Left ventricle myocardium inferior (tissue), 1 donor: ENCODE measurements at regions not wholly inside any gene's neighbourhood (a gene's known extent, or its start where the extent isn't known, plus 50 kb on each side); places are given as distances from the start of the nearest gene placed in this dataset.

Experiments used
- DNase-seq: peaks from one replicate; pipeline ENCODE4 v3.0.0-alpha.2; 2020
- H3K27ac ChIP-seq: fragments of 200-600 bp; replicated peaks from 2 replicates; pipeline ENCODE4 v1.8.0; 2021
- H3K27me3 ChIP-seq: fragments of 200-600 bp; 2 replicates; pipeline ENCODE4 v1.8.0; 2021; ENCODE audit warnings: low read depth
- H3K36me3 ChIP-seq: fragments of 200-600 bp; 2 replicates; pipeline ENCODE4 v1.8.0; 2021
- H3K4me1 ChIP-seq: fragments of 200-600 bp; 2 replicates; pipeline ENCODE4 v1.8.0; 2021
- H3K4me3 ChIP-seq: fragments of 200-600 bp; 2 replicates; pipeline ENCODE4 v1.8.0; 2021; ENCODE audit warnings: mild to moderate bottlenecking, moderate library complexity
- H3K9me3 ChIP-seq: fragments of 200-600 bp; replicated peaks from 2 replicates; pipeline ENCODE4 v1.8.0; 2021
- intact Hi-C: fragments of 100-400 bp; cut with micrococcal nuclease; formaldehyde crosslinking; loops from one replicate; pipeline ENCODE4 v1.11.0; 2022
- TF ChIP-seq, protein P1 (sequence below): fragments of 200-600 bp; IDR thresholded peaks from 2 replicates; pipeline ENCODE4 v1.8.0; 2021; ENCODE audit warnings: antibody characterized with exemption, mild to moderate bottlenecking, borderline replicate concordance
- donor health status: DM: no; HTN: yes; CAD: no; lungs with severe emphysema.

DNA sequence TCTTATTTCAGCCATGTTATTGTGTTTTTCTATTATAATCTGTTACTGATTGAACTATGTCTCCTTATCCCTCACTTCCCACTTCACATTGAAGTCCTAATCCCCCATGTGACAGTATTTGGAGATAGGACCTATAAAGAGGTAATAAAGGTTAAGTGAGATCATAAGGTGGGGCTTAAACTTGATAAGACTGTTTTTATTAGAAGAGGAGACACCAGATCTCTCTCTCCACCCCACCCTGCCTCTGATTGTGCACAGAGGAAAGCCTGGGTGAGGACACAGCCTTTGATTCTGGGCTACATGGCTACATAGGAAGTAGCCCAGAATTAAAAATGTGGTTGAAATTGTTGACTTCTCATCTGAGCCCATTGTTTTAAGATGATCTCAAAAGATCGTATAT, 414.7 kb downstream of the SLC16A7 start:
- intact Hi-C loops = no loop called here
- Histone ChIP-seq H3K4me3 (no peak overlapping the region), H3K27ac (no peak overlapping the region), H3K9me3 (no peaks in the 10 kb centered on the region), H3K4me1 (no peaks in the 10 kb centered on the region), H3K27me3 (no peaks in the 10 kb centered on the region), H3K36me3 (no peaks in the 10 kb centered on the region)
- TF ChIP-seq, protein P1, sequence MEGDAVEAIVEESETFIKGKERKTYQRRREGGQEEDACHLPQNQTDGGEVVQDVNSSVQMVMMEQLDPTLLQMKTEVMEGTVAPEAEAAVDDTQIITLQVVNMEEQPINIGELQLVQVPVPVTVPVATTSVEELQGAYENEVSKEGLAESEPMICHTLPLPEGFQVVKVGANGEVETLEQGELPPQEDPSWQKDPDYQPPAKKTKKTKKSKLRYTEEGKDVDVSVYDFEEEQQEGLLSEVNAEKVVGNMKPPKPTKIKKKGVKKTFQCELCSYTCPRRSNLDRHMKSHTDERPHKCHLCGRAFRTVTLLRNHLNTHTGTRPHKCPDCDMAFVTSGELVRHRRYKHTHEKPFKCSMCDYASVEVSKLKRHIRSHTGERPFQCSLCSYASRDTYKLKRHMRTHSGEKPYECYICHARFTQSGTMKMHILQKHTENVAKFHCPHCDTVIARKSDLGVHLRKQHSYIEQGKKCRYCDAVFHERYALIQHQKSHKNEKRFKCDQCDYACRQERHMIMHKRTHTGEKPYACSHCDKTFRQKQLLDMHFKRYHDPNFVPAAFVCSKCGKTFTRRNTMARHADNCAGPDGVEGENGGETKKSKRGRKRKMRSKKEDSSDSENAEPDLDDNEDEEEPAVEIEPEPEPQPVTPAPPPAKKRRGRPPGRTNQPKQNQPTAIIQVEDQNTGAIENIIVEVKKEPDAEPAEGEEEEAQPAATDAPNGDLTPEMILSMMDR = no peak
- no peak for DNase-seq

DNA sequence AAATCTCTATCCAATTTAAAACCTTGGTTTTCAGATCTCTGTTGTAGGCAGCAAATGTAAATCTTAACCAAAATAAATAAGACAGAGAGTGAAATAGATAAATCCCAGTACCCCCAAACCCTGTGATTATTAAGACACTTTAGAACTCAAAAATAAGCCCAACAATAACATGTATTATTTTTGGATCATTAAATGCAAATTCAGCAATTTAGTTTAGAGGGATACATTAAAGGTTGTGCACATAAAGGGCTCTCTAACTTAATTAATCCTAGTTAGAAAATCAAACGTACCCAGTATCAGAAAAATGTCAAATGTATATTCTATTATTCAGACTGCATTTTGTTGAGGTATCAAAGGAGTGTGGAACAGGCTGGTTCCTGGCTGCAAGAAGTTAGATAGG, 416.8 kb downstream of the SLC16A7 start:
- no peak overlapping the region for H3K4me3 ChIP-seq
- no peak for DNase-seq
- H3K36me3 ChIP-seq = no peaks in the 10 kb centered on the region
- H3K4me1 ChIP-seq = no peaks in the 10 kb centered on the region
- H3K27me3 ChIP-seq = no peaks in the 10 kb centered on the region
- intact Hi-C loops = no loop called here
- TF ChIP-seq, protein P1 = no peak
- no peaks in the 10 kb centered on the region for H3K9me3 ChIP-seq
- no peak overlapping the region for H3K27ac ChIP-seq

DNA sequence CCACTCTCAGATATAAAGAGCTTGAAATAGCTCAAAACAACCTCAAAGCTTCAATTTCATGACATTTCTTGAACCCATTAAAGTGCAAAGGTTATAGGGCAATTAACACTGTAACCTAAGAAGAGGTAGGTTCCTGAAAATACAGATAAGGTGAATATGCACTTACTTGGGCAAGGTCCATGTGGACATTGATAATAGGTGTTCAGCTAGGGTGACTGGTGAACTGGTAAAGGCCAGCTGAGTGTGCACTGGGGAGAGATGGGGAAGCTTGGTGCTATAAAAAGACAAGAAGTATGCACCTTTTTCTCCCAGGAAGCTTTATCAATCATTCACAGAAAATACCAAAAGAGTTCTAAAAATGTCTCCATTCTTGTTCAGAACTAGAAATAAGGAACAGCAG, 418.6 kb downstream of the SLC16A7 start:
- H3K27me3 ChIP-seq = no peaks in the 10 kb centered on the region
- TF ChIP-seq, protein P1 = no peak
- H3K9me3 ChIP-seq = no peaks in the 10 kb centered on the region
- H3K27ac ChIP-seq = no peak overlapping the region
- no peaks in the 10 kb centered on the region for H3K36me3 ChIP-seq
- DNase-seq = no peak
- H3K4me1 ChIP-seq = no peaks in the 10 kb centered on the region
- H3K4me3 ChIP-seq = no peak overlapping the region
- intact Hi-C loops = no loop called here

DNA sequence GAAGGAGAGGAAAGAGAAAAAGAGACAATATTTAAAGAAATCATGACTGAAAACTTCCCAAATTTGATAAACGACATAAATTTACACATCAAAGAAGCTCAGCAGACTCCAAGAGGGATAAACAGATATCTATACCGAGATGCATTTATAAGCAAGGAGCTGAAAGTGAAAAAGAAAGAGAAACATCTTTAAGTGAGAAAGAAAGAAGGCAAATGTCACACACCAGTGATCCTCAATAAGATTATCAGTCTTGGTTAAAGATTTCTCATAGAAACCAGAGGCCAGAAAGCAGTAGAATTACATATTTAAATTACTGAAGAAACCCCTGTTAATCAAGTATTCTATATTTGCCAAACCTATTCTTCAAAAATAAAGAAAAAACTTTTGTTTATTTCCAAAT, 424.2 kb downstream of the SLC16A7 start:
- H3K9me3 ChIP-seq = no peaks in the 10 kb centered on the region
- DNase-seq = no peak
- no peak overlapping the region for H3K27ac ChIP-seq
- intact Hi-C loops = no loop called here
- TF ChIP-seq, protein P1 = no peak
- no peaks in the 10 kb centered on the region for H3K36me3 ChIP-seq
- H3K4me1 ChIP-seq = no peaks in the 10 kb centered on the region
- H3K4me3 ChIP-seq = no peak overlapping the region
- H3K27me3 ChIP-seq = no peaks in the 10 kb centered on the region

DNA sequence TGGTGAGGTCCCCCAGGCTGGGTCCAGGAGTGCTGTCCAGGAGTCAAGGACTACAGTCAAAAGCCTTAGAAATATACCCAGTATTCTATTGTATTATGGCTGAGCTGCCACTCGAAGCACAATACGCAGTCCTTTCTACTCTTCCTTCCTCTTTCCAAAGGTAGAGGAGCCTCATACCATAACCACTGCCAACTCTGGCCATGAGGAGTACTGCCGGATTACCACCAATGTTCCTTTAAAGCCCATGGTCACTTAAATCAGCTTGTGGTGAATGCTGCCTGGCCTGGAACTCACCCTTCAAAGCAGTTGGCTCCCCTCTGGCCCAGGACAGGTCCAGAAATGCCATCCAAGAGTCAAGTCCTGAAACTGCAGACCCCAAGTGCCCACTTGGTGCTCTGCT, 425.4 kb downstream of the SLC16A7 start:
- H3K9me3 ChIP-seq = no peaks in the 10 kb centered on the region
- intact Hi-C loops = no loop called here
- H3K36me3 ChIP-seq = no peaks in the 10 kb centered on the region
- H3K27ac ChIP-seq = no peak overlapping the region
- H3K4me1 ChIP-seq = no peaks in the 10 kb centered on the region
- no peak overlapping the region for H3K4me3 ChIP-seq
- TF ChIP-seq, protein P1 = no peak
- no peak for DNase-seq
- H3K27me3 ChIP-seq = no peaks in the 10 kb centered on the region

DNA sequence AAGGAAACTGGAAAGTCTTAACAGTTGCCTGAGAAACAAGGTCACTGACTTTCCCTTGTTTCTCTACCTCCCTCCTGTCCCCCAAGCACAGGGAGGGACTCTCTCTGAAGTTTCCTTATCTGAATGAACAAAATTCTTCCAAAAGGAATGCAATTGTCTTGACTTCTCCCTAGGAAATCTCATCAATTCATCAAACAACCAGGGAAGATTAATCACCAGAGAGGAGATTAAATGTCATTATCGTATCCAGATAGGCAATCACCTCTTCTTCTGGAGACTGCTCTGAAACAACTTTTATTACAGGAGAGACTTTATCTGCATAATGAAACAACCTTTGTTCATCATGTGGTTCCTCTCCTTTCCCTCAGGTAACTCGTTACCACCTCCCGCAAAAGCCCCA, 431.4 kb downstream of the SLC16A7 start:
- TF ChIP-seq, protein P1 = no peak
- intact Hi-C loops = no loop called here
- no peaks in the 10 kb centered on the region for H3K27me3 ChIP-seq
- no peak overlapping the region for H3K27ac ChIP-seq
- no peaks in the 10 kb centered on the region for H3K4me1 ChIP-seq
- no peaks in the 10 kb centered on the region for H3K36me3 ChIP-seq
- H3K9me3 ChIP-seq = no peaks in the 10 kb centered on the region
- H3K4me3 ChIP-seq = no peak overlapping the region
- DNase-seq = no peak
